ENCODE measurements at regions not wholly inside any gene's neighbourhood (a gene's known extent, or its start where the extent isn't known, plus 50 kb on each side); places are given as distances from the start of the nearest gene placed in this dataset.

DNA sequence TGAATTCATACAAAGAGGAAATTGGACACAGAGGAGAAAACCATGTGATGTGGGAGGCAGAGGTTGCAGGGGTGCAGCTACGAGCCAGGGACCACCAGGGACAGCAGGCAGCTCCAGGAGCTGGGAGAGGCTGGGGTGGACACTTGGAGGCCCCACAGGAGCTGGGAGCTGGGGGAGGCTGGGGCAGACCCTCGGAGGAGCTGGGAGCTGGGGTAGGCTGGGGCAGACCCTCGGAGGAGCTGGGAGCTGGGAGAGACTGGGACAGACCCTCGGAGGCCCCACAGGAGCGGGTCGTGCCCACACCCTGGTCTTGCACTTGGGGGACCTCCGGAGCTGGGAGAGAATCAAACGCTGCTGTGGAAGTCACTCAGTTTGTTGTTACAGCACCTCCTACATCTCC lies 141.7 kb downstream of the SOX1 start:
- no peak overlapping the region for H3K9ac ChIP-seq (ENCODE audit: low read depth in 2 of 2, low read length in 2 of 2)
- H3K4me1 ChIP-seq: no peaks in the 10 kb centered on the region
- H3K27me3 ChIP-seq: peaks cover 15% of the 10 kb centered on the region
- TF ChIP-seq, protein P1, sequence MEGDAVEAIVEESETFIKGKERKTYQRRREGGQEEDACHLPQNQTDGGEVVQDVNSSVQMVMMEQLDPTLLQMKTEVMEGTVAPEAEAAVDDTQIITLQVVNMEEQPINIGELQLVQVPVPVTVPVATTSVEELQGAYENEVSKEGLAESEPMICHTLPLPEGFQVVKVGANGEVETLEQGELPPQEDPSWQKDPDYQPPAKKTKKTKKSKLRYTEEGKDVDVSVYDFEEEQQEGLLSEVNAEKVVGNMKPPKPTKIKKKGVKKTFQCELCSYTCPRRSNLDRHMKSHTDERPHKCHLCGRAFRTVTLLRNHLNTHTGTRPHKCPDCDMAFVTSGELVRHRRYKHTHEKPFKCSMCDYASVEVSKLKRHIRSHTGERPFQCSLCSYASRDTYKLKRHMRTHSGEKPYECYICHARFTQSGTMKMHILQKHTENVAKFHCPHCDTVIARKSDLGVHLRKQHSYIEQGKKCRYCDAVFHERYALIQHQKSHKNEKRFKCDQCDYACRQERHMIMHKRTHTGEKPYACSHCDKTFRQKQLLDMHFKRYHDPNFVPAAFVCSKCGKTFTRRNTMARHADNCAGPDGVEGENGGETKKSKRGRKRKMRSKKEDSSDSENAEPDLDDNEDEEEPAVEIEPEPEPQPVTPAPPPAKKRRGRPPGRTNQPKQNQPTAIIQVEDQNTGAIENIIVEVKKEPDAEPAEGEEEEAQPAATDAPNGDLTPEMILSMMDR (IDR thresholded peaks at IDR 0.05): no peak
- H3K27ac ChIP-seq: no peak overlapping the region
- no peaks in the 10 kb centered on the region for H3K9me3 ChIP-seq
- no peak overlapping the region for H3K4me3 ChIP-seq
- intact Hi-C loops (cut with DNase I): no loop called here
- no peak for DNase-seq
- no peaks in the 10 kb centered on the region for H3K36me3 ChIP-seq

DNA sequence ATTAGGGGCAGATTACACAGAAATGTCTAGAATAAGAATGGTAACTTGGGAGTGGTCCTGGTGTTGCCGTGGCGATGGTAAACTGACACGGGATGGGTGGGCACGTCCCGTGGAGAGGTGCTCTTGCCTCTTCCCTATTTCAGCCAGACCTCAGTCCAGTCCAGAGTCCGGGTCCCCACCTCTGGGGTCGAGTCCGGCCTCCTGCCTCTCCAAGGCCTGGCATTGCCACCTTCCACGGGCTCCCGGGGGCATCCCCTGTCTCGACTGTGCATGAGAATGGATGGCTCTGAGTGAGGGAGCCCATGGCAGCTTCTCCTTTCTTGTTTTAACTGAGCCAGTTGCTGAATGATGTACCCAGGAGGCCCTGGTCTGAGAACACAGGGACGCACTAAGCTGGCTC lies 142.3 kb downstream of the SOX1 start:
- Histone ChIP-seq H3K9me3 (no peaks in the 10 kb centered on the region), H3K27ac (no peak overlapping the region), H3K36me3 (no peaks in the 10 kb centered on the region), H3K4me3 (no peak overlapping the region), H3K4me1 (no peaks in the 10 kb centered on the region), H3K27me3 (peaks cover 13% of the 10 kb centered on the region), H3K9ac (ENCODE audit: low read depth in 2 of 2, low read length in 2 of 2) (no peak overlapping the region)
- intact Hi-C loops (cut with DNase I): no loop called here
- TF ChIP-seq, protein P1 (IDR thresholded peaks at IDR 0.05): no peak
- DNase-seq: no peak

DNA sequence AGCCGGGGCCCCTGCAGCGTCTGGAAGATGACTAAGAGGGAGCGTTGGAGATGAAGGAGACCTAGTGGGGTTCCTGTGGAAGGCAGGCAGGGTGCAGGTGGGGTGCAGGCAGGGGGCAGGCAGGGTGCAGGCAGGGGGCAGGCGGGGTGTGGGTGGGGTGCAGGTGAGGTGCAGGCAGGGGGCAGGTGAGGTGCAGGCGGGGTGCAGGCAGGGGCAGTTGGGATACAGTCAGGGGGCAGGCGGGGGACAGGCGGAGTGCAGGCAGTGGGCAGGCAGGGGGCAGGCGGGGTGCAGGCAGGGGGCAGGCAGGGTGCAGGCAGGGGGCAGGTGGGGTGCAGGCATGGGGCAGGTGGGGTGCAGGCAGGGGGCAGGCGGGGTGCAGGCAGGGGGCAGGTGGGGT lies 142.8 kb downstream of the SOX1 start:
- TF ChIP-seq, protein P1 (IDR thresholded peaks at IDR 0.05): no peak

DNA sequence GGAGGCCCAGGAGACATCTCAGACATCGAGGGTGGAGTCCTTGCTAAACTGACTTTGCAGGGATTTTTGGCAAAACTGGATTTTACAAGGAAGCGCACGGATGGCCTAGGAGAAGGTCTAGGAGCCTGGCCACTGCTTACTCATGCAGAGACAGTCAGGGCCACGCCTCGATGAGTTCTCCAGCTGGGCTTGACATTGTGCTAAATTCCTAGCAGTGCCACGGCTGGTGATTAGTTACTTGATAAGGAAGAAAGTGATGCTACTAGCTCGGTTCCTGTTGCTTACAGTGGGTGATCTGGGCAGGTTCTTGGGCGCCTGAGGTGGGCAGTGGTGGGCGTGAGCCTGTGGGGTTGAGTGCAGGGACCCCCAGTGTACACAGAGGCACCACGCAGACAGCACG lies 143.4 kb downstream of the SOX1 start:
- peaks cover 4% of the 10 kb centered on the region for H3K27me3 ChIP-seq

More for the DNA sequence above, 142.8 kb downstream of the SOX1 start:
- DNase-seq: no peak
- H3K9me3 ChIP-seq: no peaks in the 10 kb centered on the region
- H3K36me3 ChIP-seq: no peaks in the 10 kb centered on the region
- H3K4me1 ChIP-seq: no peaks in the 10 kb centered on the region
- peaks cover 9% of the 10 kb centered on the region for H3K27me3 ChIP-seq
- no peak overlapping the region for H3K4me3 ChIP-seq
- intact Hi-C loops (cut with DNase I): loop anchor here (5.0 kb wide), 1 partner anchor 107 kb away; no protein-coding TSS in a partner anchor
- no peak overlapping the region for H3K27ac ChIP-seq
- H3K9ac ChIP-seq (ENCODE audit: low read depth in 2 of 2, low read length in 2 of 2): no peak overlapping the region

DNA sequence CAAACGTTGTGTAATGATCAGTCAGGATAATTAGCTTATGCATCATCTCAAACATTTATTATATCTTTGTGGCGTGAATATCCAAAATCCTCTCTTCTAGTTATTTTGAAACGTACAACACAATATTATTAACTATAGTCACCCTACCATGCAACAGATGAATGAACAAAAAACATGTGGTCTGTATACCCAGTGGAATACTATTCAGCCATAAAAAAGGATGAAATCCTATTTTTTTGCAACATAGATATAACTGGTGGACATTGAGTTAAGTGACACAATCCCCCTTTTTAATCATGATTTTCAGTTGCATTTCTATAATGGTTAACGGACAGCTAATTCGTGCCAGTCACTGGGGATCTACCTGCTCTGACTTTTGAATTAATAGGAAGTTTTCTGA lies 145.6 kb downstream of the SOX1 start:
- TF ChIP-seq, protein P1 (IDR thresholded peaks at IDR 0.05): no peak
- Histone ChIP-seq H3K27ac (no peak overlapping the region), H3K4me3 (no peak overlapping the region), H3K36me3 (no peaks in the 10 kb centered on the region), H3K27me3 (no peaks in the 10 kb centered on the region), H3K9me3 (no peaks in the 10 kb centered on the region), H3K9ac (ENCODE audit: low read depth in 2 of 2, low read length in 2 of 2) (no peak overlapping the region), H3K4me1 (no peaks in the 10 kb centered on the region)
- intact Hi-C loops (cut with DNase I): loop anchor here (5.0 kb wide), 1 partner anchor 110 kb away; no protein-coding TSS in a partner anchor
- DNase-seq: no peak

More for the DNA sequence above, 143.4 kb downstream of the SOX1 start:
- no peak overlapping the region for H3K9ac ChIP-seq (ENCODE audit: low read depth in 2 of 2, low read length in 2 of 2)
- H3K4me1 ChIP-seq: no peaks in the 10 kb centered on the region
- H3K27ac ChIP-seq: no peak overlapping the region
- no peaks in the 10 kb centered on the region for H3K9me3 ChIP-seq
- TF ChIP-seq, protein P1 (IDR thresholded peaks at IDR 0.05): no peak
- no peak overlapping the region for H3K4me3 ChIP-seq
- intact Hi-C loops (cut with DNase I): loop anchor here (5.0 kb wide), 1 partner anchor 108 kb away; no protein-coding TSS in a partner anchor
- no peak for DNase-seq
- no peaks in the 10 kb centered on the region for H3K36me3 ChIP-seq
